ENCODE measurements at regions not wholly inside any gene's neighbourhood (a gene's known extent, or its start where the extent isn't known, plus 50 kb on each side); places are given as distances from the start of the nearest gene placed in this dataset.

- Histone ChIP-seq H3K27me3 (ENCODE audit: control insufficient read depth, insufficient read depth, low read length) (peaks cover 28% of the 10 kb centered on the region), H2BK15ac (ENCODE audit: low read depth, low read length) (no peak overlapping the region), H3K4me3 (ENCODE audit: insufficient read depth, low read depth, low read length) (no peak overlapping the region), H2AK5ac (ENCODE audit: low read depth, low read length) (no peak overlapping the region), H3K56ac (ENCODE audit: extremely low read depth, insufficient read depth, low read length) (no peak overlapping the region), H4K20me1 (ENCODE audit: insufficient read depth, low read length) (no peaks in the 10 kb centered on the region), H3K14ac (replicated peaks; ENCODE audit: low read depth, low read length) (no peak overlapping the region), H3K9me3 (ENCODE audit: control insufficient read depth, insufficient read depth, low read length) (no peaks in the 10 kb centered on the region), H4K91ac (ENCODE audit: insufficient read depth, low read depth, low read length) (no peak overlapping the region), H3K79me1 (ENCODE audit: low read depth in 1 of 2, low read length in 2 of 2) (no peaks in the 10 kb centered on the region), H2BK120ac (ENCODE audit: low read depth, low read length) (no peak overlapping the region), H4K5ac (ENCODE audit: low read depth, low read length) (no peak overlapping the region), H3K4me1 (ENCODE audit: control insufficient read depth, insufficient read depth, low read length) (no peaks in the 10 kb centered on the region; the same call in 1 of the 2 replicates), H4K8ac (ENCODE audit: low read depth in 2 of 2, low read length in 2 of 2) (no peak overlapping the region), H3K9me1 (ENCODE audit: insufficient read depth, low read length) (no peaks in the 10 kb centered on the region), H2AFZ (replicated peaks; ENCODE audit: low read length, poor library complexity) (no peak overlapping the region), H3K27ac (ENCODE audit: insufficient read depth, low read length) (no peak overlapping the region), H2BK5ac (ENCODE audit: low read depth, low read length, poor library complexity, severe bottlenecking) (no peak overlapping the region), H3K4ac (ENCODE audit: low read depth, low read length) (no peak overlapping the region), H2AK9ac (replicated peaks; ENCODE audit: low read depth, low read length, poor library complexity) (no peak overlapping the region), H3K4me2 (ENCODE audit: low read depth, low read length) (no peak overlapping the region; the same call in 1 of the 2 replicates), H3K23ac (ENCODE audit: low read depth, low read length) (no peak overlapping the region), H3K36me3 (ENCODE audit: control insufficient read depth, insufficient read depth, low read length) (no peaks in the 10 kb centered on the region), H3K9ac (ENCODE audit: low read depth, low read length) (no peak overlapping the region), H3K18ac (ENCODE audit: low read depth, low read length) (no peak overlapping the region), H2BK20ac (ENCODE audit: low read depth, low read length) (no peak overlapping the region)
- CTCF ChIA-PET: no interaction called here
- ATAC-seq (ENCODE audit: low read depth) (no peak), DNase-seq (peak; percentile 13)
- BruUV-seq (replicated peaks): no TSS peak
- intact Hi-C loops (cut with micrococcal nuclease): no loop called here
- POLR2A ChIA-PET (ENCODE audit: unreplicated experiment): no interaction called here
- no peak for TF ChIP-seq MAFK (IDR thresholded peaks at IDR 0.05; ENCODE audit: low read depth, low read length)
- no peak for TF ChIP-seq MAZ (IDR thresholded peaks at IDR 0.05; ENCODE audit: borderline replicate concordance, low read depth, low read length)
- TF ChIP-seq MXI1 (IDR thresholded peaks at IDR 0.05; ENCODE audit: borderline replicate concordance, low read depth, low read length): no peak
- TF ChIP-seq SMC3 (IDR thresholded peaks at IDR 0.05; ENCODE audit: low read depth, low read length): no peak
- no peak for TF ChIP-seq BHLHE40 (IDR thresholded peaks at IDR 0.05; ENCODE audit: low read depth, low read length)
- TF ChIP-seq NFE2L2 (IDR thresholded peaks at IDR 0.05; ENCODE audit: low read depth, low read length): no peak
- TF ChIP-seq RCOR1 (IDR thresholded peaks at IDR 0.05; ENCODE audit: insufficient replicate concordance, low read length): no peak
- TF ChIP-seq ELK1 (IDR thresholded peaks at IDR 0.05; ENCODE audit: borderline replicate concordance, low read depth, low read length): no peak
- no peak for TF ChIP-seq POLR2A (IDR thresholded peaks at IDR 0.05; ENCODE audit: low read depth, low read length)
- no peak for TF ChIP-seq RAD21 (IDR thresholded peaks at IDR 0.05; ENCODE audit: low read length)
- TF ChIP-seq FOS (IDR thresholded peaks at IDR 0.05; ENCODE audit: low read depth, low read length): no peak
- no peak for TF ChIP-seq CTCF (conservative IDR thresholded peaks at IDR 0.05; ENCODE audit: low read depth, low read length)
- dilution Hi-C loops (cut with HindIII; ENCODE audit: low sequenced_read_pairs, unreplicated experiment): no loop called here
- in situ Hi-C loops (cut with MboI; ENCODE audit: low sequenced_read_pairs): no loop called here
- 20% methylated on average over 2 of the region's 4 CpGs; no CpG with 5 or more reads in 1 of the 2 experiments for WGBS, 2 experiments (ENCODE audit: extremely low coverage in 2 of 2, insufficient read length in 1 of 2)
Observed at GRCh38 chr2:106020032-106020431, 174.1 kb downstream of the UXS1 start.
